ENCODE measurements at regions not wholly inside any gene's neighbourhood (a gene's known extent, or its start where the extent isn't known, plus 50 kb on each side); places are given as distances from the start of the nearest gene placed in this dataset.

- no peak for TF ChIP-seq CTBP1 (IDR thresholded peaks at IDR 0.05; ENCODE audit: borderline replicate concordance)
- TF ChIP-seq FOXK2 (IDR thresholded peaks at IDR 0.05): no peak
- TF ChIP-seq FOXM1 (IDR thresholded peaks at IDR 0.05; ENCODE audit: borderline replicate concordance): no peak
- TF ChIP-seq SUZ12 (IDR thresholded peaks at IDR 0.05): no peak
- TF ChIP-seq BHLHE40 (IDR thresholded peaks at IDR 0.05; ENCODE audit: borderline replicate concordance): no peak
- no peak for TF ChIP-seq TARDBP (IDR thresholded peaks at IDR 0.05)
- TF ChIP-seq HDGF (IDR thresholded peaks at IDR 0.05; ENCODE audit: borderline replicate concordance): no peak
- TF ChIP-seq ARNT (IDR thresholded peaks at IDR 0.05): no peak
- no peak for TF ChIP-seq PKNOX1 (IDR thresholded peaks at IDR 0.05)
- TF ChIP-seq ELF4 (IDR thresholded peaks at IDR 0.05): no peak
- no peak for TF ChIP-seq ZNF384 (IDR thresholded peaks at IDR 0.05)
- no peak for TF ChIP-seq NFRKB (IDR thresholded peaks at IDR 0.05)
- TF ChIP-seq L3MBTL2 (conservative IDR thresholded peaks at IDR 0.05): no peak
- no peak for TF ChIP-seq FOXA1 (IDR thresholded peaks at IDR 0.05)
- TF ChIP-seq LEF1 (IDR thresholded peaks at IDR 0.05; ENCODE audit: borderline replicate concordance): no peak
- no peak for TF ChIP-seq SP1 (IDR thresholded peaks at IDR 0.05)
- DNase-seq (ENCODE audit: extremely low spot score): no peak
- ChIA-PET CTCF (no interaction called here), POLR2A (no interaction called here)
Observed at GRCh38 chr22:44394246-44395117, 81.7 kb upstream of the SHISAL1 start.

- no peak for TF ChIP-seq LEF1 (IDR thresholded peaks at IDR 0.05; ENCODE audit: borderline replicate concordance)
- TF ChIP-seq TARDBP (IDR thresholded peaks at IDR 0.05): no peak
- no peak for TF ChIP-seq ARNT (IDR thresholded peaks at IDR 0.05)
- POLR2A ChIA-PET: no interaction called here
- no peak for DNase-seq (ENCODE audit: extremely low spot score)
- CTCF ChIA-PET: no interaction called here
Observed at GRCh38 chr22:44393066-44393465, 80.3 kb upstream of the SHISAL1 start.

GRCh38 chr22:44392446-44392921, 79.7 kb upstream of the SHISAL1 start:
- DNase-seq (ENCODE audit: extremely low spot score): no peak
- TF ChIP-seq CTBP1 (IDR thresholded peaks at IDR 0.05; ENCODE audit: borderline replicate concordance) (no peak), FOXK2 (IDR thresholded peaks at IDR 0.05) (no peak), LEF1 (IDR thresholded peaks at IDR 0.05; ENCODE audit: borderline replicate concordance) (no peak), FOXA1 (IDR thresholded peaks at IDR 0.05) (no peak), ZNF384 (IDR thresholded peaks at IDR 0.05) (no peak), HDGF (IDR thresholded peaks at IDR 0.05; ENCODE audit: borderline replicate concordance) (no peak), BHLHE40 (IDR thresholded peaks at IDR 0.05; ENCODE audit: borderline replicate concordance) (no peak), L3MBTL2 (conservative IDR thresholded peaks at IDR 0.05) (no peak), PKNOX1 (IDR thresholded peaks at IDR 0.05) (no peak), SUZ12 (IDR thresholded peaks at IDR 0.05) (no peak), NFRKB (IDR thresholded peaks at IDR 0.05) (no peak), FOXM1 (IDR thresholded peaks at IDR 0.05; ENCODE audit: borderline replicate concordance) (no peak), SP1 (IDR thresholded peaks at IDR 0.05) (no peak), ELF4 (IDR thresholded peaks at IDR 0.05) (no peak), ARNT (IDR thresholded peaks at IDR 0.05) (no peak), TARDBP (IDR thresholded peaks at IDR 0.05) (no peak)
- ChIA-PET CTCF (no interaction called here), POLR2A (no interaction called here)

GRCh38 chr22:44391481-44392445, 79.0 kb upstream of the SHISAL1 start:
- ChIA-PET POLR2A (no interaction called here), CTCF (no interaction called here)
- TF ChIP-seq LEF1 (IDR thresholded peaks at IDR 0.05; ENCODE audit: borderline replicate concordance): no peak
- TF ChIP-seq CTBP1 (IDR thresholded peaks at IDR 0.05; ENCODE audit: borderline replicate concordance): no peak
- TF ChIP-seq SUZ12 (IDR thresholded peaks at IDR 0.05): no peak
- TF ChIP-seq HDGF (IDR thresholded peaks at IDR 0.05; ENCODE audit: borderline replicate concordance): no peak
- TF ChIP-seq NFRKB (IDR thresholded peaks at IDR 0.05): no peak
- TF ChIP-seq PKNOX1 (IDR thresholded peaks at IDR 0.05): no peak
- TF ChIP-seq FOXA1 (IDR thresholded peaks at IDR 0.05): no peak
- no peak for TF ChIP-seq FOXK2 (IDR thresholded peaks at IDR 0.05)
- TF ChIP-seq ZNF384 (IDR thresholded peaks at IDR 0.05): no peak
- no peak for TF ChIP-seq ARNT (IDR thresholded peaks at IDR 0.05)
- TF ChIP-seq SP1 (IDR thresholded peaks at IDR 0.05): no peak
- no peak for TF ChIP-seq BHLHE40 (IDR thresholded peaks at IDR 0.05; ENCODE audit: borderline replicate concordance)
- TF ChIP-seq TARDBP (IDR thresholded peaks at IDR 0.05): no peak
- TF ChIP-seq FOXM1 (IDR thresholded peaks at IDR 0.05; ENCODE audit: borderline replicate concordance): no peak
- no peak for TF ChIP-seq ELF4 (IDR thresholded peaks at IDR 0.05)
- no peak for TF ChIP-seq L3MBTL2 (conservative IDR thresholded peaks at IDR 0.05)
- no peak for DNase-seq (ENCODE audit: extremely low spot score)

- CTCF ChIA-PET: no interaction called here
- POLR2A ChIA-PET: no interaction called here
- TF ChIP-seq ELF4 (IDR thresholded peaks at IDR 0.05): no peak
- no peak for TF ChIP-seq LEF1 (IDR thresholded peaks at IDR 0.05; ENCODE audit: borderline replicate concordance)
- no peak for TF ChIP-seq FOXK2 (IDR thresholded peaks at IDR 0.05)
- no peak for TF ChIP-seq FOXM1 (IDR thresholded peaks at IDR 0.05; ENCODE audit: borderline replicate concordance)
- no peak for TF ChIP-seq ARNT (IDR thresholded peaks at IDR 0.05)
- no peak for TF ChIP-seq BHLHE40 (IDR thresholded peaks at IDR 0.05; ENCODE audit: borderline replicate concordance)
- no peak for TF ChIP-seq NFRKB (IDR thresholded peaks at IDR 0.05)
- no peak for TF ChIP-seq ZNF384 (IDR thresholded peaks at IDR 0.05)
- TF ChIP-seq L3MBTL2 (conservative IDR thresholded peaks at IDR 0.05): no peak
- TF ChIP-seq SUZ12 (IDR thresholded peaks at IDR 0.05): no peak
- no peak for TF ChIP-seq TARDBP (IDR thresholded peaks at IDR 0.05)
- TF ChIP-seq SP1 (IDR thresholded peaks at IDR 0.05): no peak
- no peak for DNase-seq (ENCODE audit: extremely low spot score)
Observed at GRCh38 chr22:44391015-44391414, 78.3 kb upstream of the SHISAL1 start.
